ENCODE measurements at regions not wholly inside any gene's neighbourhood (a gene's known extent, or its start where the extent isn't known, plus 50 kb on each side); places are given as distances from the start of the nearest gene placed in this dataset.

- DNase-seq (ENCODE audit: low spot score), result no peak
Measured at GRCh38 chr16:85310868-85311585, 198.8 kb upstream of the CIBAR2 start.

DNA sequence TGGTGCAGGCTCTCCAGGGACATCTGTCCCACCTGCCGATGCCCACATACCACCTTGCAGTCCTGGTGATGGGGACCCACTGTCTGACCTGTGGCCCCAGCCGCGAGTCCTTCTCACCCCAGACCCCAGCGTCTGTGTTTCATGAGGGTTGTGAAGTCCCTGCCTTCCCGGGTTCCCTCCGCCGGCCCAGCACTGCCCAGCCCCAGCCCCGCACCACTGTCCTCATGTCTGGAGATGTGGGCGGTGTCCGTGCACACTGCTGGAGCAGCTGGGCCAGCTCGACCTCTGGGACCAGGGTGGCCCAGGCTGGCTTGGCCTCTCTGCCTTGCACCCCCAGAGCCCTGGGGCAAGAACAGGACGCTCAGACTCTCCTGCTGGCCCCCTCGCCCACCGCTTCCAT is 199.5 kb upstream of the CIBAR2 start:
- no peak for DNase-seq (ENCODE audit: low spot score)

- no peak for DNase-seq (ENCODE audit: low spot score)
Measured at GRCh38 chr16:85312174-85312573, 199.9 kb upstream of the CIBAR2 start.

- DNase-seq (ENCODE audit: low spot score), result no peak
Measured at GRCh38 chr16:85312642-85313525, 200.6 kb upstream of the CIBAR2 start.

DNA sequence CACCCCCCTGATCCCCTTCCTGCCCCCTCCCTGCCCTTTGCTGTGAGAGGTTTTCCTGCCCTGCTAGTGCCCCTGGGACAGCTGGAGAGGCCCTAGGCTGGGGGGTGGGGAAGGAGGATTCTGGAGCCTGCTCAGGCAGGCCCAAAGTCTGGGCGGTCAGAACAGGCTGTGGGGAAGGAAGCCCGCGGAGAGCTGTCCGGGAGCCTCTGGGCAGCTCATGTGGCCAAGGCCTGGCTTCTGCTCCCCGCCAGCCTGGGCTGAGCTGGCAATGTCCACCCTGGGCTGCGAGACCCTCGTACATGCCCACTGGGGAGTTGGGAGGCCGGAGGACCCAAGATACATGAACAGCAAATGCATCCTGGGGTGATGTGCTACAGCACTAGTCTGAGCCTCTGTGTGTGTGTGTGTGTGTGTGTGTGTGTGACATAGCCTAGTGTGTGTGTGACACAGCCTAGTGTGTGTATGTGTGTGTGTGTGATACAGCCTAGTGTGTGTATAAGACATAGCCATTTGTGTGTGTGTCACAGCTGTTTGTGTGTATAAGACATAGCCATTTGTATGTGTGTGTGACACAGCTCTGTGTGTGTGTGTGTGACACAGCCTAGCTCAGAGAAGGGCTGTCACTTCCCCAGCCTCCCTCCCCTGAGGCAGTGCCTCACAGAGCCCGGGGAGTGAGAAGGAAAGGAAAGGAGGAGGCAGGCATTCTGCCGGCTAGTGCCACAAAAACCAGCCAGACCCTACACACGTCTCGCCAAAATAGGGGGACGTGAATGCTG is 201.4 kb upstream of the CIBAR2 start:
- no peak for DNase-seq (ENCODE audit: low spot score)

- DNase-seq (ENCODE audit: low spot score), result no peak
Measured at GRCh38 chr16:85314512-85314971, 202.3 kb upstream of the CIBAR2 start.

GRCh38 chr16:85315866-85316265 is 203.6 kb upstream of the CIBAR2 start:
- DNase-seq (ENCODE audit: low spot score), result no peak

DNA sequence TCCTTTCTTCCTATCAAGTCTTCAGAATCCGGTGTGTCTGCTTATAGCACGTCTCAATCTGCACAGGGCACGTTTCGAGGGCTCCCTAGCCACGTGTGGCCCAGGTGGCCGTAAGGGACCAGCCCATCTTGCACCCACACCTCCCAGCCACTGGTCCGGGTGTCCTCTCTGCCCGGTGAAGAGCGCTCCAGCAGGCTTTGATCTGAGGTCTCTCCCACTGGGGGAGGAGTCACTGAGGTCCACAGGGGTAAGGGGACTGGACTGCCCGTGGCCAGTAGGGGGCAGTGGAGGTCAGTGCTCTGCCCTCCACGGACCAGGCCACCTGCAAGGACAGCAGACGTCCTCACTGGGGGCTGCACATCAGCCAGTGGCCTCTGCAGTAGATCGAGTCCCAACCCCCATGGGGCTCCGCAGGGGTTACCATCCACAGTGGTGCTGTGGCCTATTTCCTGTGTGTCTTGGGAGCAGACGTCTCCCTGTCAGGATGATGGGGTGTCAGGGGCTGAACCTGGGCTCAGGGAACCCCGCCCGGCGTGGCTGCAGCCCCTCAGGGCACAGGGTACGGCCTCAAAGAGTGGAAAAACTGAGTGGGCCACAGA is 204.1 kb upstream of the CIBAR2 start:
- DNase-seq (ENCODE audit: low spot score), result peak; percentile 90

DNA sequence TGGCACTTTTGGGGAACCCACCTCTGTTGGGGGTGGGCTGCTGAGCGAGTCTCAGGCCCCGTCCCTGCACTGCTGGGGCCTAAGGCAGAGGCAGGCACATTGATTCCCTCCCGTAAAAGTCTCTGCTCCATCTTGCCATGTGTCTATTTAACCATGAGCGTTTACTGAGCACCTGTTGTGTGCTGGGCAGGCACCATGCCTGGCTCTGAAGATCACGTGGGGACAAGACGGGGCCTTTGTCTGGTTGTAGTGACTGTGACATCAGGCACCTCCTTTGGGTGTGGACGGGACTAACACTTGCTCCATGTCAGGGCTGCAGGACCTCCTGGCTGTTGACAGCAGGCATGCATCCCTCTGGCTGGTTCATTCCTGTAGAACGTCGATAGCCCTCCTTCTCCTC is 204.7 kb upstream of the CIBAR2 start:
- no peak for DNase-seq (ENCODE audit: low spot score)

DNA sequence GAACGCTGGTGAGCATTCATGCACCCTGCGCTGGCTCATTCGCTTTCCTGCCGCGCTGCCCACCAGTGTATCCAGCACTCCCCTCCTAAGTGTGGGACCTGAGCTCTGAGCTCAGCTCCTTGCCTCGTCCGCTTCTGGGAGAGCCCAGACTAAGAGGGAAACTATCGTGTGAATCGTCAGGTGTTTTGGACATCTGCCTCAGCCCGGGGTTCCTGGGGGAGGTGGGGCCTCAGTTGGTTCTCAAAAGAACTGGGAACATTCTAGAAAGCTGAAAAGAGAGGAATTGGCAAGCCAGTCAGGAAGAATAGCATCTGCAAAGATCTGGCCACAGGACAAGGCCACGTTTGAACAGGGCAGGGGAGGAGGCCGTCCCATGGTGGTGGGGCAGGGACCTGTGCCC is 205.4 kb upstream of the CIBAR2 start:
- DNase-seq (ENCODE audit: low spot score), result no peak

- DNase-seq (ENCODE audit: low spot score), result no peak
Measured at GRCh38 chr16:85319208-85319983, 207.1 kb upstream of the CIBAR2 start.

DNA sequence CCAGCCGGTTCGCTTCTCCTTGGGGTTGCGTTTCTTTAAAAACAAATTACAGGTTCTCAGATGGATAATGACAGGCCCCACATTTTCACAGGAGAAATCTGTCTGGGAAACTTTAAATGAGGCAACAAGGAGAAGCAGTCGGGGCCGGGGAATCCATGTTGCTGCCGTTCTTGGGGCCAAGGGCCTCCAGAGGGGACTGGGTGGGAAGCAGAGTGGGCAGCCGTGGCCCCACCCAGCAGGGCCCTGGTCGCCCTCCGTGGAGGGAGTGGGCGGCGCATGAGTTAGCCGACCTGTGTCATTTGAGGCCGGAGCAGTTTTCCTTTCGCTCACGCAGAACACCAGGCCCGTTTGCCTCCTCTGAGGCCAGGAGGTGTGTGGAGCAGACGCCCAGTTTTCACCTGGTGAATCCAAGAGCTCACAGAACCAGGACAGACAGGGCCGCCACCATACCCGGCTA is 207.7 kb upstream of the CIBAR2 start:
- no peak for DNase-seq (ENCODE audit: low spot score)

DNA sequence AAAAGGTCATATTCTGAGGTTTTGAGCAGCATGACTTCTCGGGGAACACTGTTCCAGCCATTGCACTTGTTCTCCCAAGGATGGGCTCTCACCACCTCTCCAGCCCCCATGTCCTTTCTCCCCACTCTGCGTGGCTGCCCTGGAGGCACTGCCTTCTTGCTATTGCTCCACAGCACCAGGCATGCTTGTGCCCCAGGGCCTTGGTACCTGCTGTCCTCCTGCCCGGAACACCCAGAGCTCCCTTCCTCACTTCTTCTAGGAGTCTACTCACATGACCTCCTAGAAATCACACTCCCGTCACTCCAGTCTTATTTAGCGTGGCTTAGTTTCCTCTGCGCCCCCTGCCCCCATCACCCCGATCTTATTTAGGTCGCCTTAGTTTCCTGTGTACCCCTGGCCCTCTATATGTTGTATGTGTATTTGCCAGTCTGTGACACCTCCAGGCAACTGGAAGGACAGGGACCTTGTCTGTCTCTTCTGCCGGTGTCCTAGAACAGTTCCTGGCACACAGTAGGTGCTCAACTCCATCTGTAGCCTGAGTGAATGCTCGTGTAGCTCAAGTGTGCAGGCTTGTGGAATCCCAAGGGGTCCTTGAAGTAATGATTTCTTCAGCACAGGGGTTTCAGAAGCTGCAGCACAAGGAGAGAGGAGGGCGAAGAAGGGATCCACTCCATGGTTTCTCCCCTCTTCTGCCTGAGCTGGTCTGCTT is 208.6 kb upstream of the CIBAR2 start:
- DNase-seq (ENCODE audit: low spot score), result no peak

- DNase-seq (ENCODE audit: low spot score), result no peak
Measured at GRCh38 chr16:85321509-85322271, 209.4 kb upstream of the CIBAR2 start.

DNA sequence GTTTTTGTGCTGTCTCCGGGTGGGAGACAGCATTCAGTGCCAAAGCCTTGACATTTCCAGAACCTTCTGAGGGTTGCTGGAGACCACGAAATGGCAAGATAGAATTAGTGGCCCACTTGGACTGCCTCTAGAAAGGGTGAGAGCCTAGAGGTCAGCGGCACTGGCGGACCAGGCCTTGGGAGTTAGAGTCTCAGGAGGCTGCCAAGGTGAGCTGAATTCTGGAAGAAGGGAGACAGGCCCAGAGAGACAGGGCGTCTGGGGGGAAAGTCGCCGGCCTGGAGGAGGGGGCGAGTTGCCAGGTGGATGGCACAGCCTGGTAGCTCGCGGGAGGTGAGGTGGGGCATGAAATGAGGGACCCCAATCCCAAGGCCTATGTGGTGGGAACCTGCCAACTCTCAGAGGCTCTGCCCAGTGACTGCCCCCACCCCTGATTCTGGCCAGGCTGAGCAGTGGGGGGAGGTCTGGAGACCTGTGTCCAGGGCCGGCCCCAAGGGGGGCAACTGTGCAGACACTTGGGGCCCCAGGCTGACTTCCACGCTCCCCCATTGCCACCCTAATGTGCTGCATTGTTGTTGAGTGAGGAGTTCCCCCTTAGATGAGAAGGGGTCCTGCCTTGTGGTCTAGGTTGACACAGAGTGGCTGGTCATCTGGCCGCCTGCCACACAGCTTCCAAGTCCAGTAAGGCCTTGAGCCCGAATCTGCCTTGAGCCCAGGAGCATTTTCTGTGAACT is 211.1 kb upstream of the CIBAR2 start:
- no peak for DNase-seq (ENCODE audit: low spot score)

- DNase-seq (ENCODE audit: low spot score), result no peak
Measured at GRCh38 chr16:85323961-85324253, 211.6 kb upstream of the CIBAR2 start.

- no peak for DNase-seq (ENCODE audit: low spot score)
Measured at GRCh38 chr16:85324488-85324887, 212.2 kb upstream of the CIBAR2 start.

GRCh38 chr16:85326113-85326793 is 214.0 kb upstream of the CIBAR2 start:
- DNase-seq (ENCODE audit: low spot score), result no peak

DNA sequence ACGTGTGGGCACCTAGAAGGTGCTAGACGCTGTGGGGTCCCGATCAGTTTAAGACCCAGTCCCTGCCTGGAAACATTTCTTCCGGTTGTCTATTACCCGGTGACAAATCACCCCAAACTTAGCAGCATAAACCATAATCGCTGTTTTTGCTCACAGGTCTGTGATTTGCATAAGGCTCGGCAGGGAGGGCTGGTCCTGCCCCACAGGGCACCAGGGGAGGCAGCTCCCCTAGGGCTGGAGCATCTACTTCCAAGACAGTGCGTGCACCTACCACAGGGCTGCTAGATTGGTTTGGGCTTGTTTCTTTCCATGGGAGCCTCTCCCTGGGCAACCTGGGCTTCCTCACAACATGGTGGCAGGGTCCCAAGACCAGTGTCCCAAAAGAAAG is 214.5 kb upstream of the CIBAR2 start:
- DNase-seq (ENCODE audit: low spot score), result no peak

Measured in HuH-7.5 (cell line).